Esophagus squamous epithelium (tissue), 4 donors: ENCODE measurements at regions not wholly inside any gene's neighbourhood (a gene's known extent, or its start where the extent isn't known, plus 50 kb on each side); places are given as distances from the start of the nearest gene placed in this dataset.

Source experiments
- CTCF ChIP-seq, 6 experiments: fragments of 450-650 bp in 4 of 6; fragments of 200-600 bp in 2 of 6; sonication (generic) in 2 of 6; IDR thresholded peaks; one replicate each; pipeline ENCODE4 v1.5.1; 2016 to 2019; ENCODE audit warnings: antibody characterized with exemption in 6 of 6, mild to moderate bottlenecking in 4 of 6, moderate library complexity in 4 of 6
- POLR2A ChIP-seq, 4 donors: fragments of 450-650 bp; IDR thresholded peaks; one replicate each; pipeline ENCODE4 v1.6.1; 2017; ENCODE audit warnings: antibody characterized with exemption in 4 of 4, mild to moderate bottlenecking in 4 of 4, moderate library complexity in 3 of 4

GRCh38 chr3:64801856-64802255 lies 114.1 kb upstream of the ADAMTS9 start:
- TF ChIP-seq POLR2A (IDR thresholded peaks at IDR 0.05), result no peak
- no peak for TF ChIP-seq CTCF (IDR thresholded peaks at IDR 0.05)
